HG02870 (cell line): ENCODE measurements at regions not wholly inside any gene's neighbourhood (a gene's known extent, or its start where the extent isn't known, plus 50 kb on each side); places are given as distances from the start of the nearest gene placed in this dataset.

Experiments used
- ATAC-seq: cut with Tn5 transposase; IDR thresholded peaks from one replicate; pipeline ENCODE4 v1.9.1; 2021; ENCODE audit warnings: mild to moderate bottlenecking, moderate library complexity; ENCODE audit not compliant: unreplicated experiment

- ATAC-seq: no peak
Measured at GRCh38 chr5:3365501-3366215, 230.0 kb upstream of the IRX1 start.

GRCh38 chr5:3364941-3365340 lies 230.7 kb upstream of the IRX1 start:
- no peak for ATAC-seq

GRCh38 chr5:3364433-3364832 lies 231.2 kb upstream of the IRX1 start:
- no peak for ATAC-seq

- ATAC-seq: no peak
Measured at GRCh38 chr5:3362606-3362910, 233.1 kb upstream of the IRX1 start.

GRCh38 chr5:3361811-3362605 lies 233.6 kb upstream of the IRX1 start:
- ATAC-seq: no peak

- ATAC-seq: no peak
Measured at GRCh38 chr5:3359642-3360041, 236.0 kb upstream of the IRX1 start.

GRCh38 chr5:3357291-3357690 lies 238.3 kb upstream of the IRX1 start:
- no peak for ATAC-seq

GRCh38 chr5:3356016-3356415 lies 239.6 kb upstream of the IRX1 start:
- ATAC-seq: no peak

GRCh38 chr5:3355126-3355525 lies 240.5 kb upstream of the IRX1 start:
- ATAC-seq: no peak

GRCh38 chr5:3354606-3355005 lies 241.0 kb upstream of the IRX1 start:
- no peak for ATAC-seq

- ATAC-seq: no peak
Measured at GRCh38 chr5:3353561-3353960, 242.1 kb upstream of the IRX1 start.

- ATAC-seq: no peak
Measured at GRCh38 chr5:3352711-3353110, 242.9 kb upstream of the IRX1 start.

- no peak for ATAC-seq
Measured at GRCh38 chr5:3351581-3352442, 243.8 kb upstream of the IRX1 start.

- ATAC-seq: no peak
Measured at GRCh38 chr5:3350781-3351180, 244.9 kb upstream of the IRX1 start.

- ATAC-seq: no peak
Measured at GRCh38 chr5:3349704-3350565, 245.7 kb upstream of the IRX1 start.

- no peak for ATAC-seq
Measured at GRCh38 chr5:3348576-3349535, 246.8 kb upstream of the IRX1 start.

- no peak for ATAC-seq
Measured at GRCh38 chr5:3347741-3348140, 247.9 kb upstream of the IRX1 start.

GRCh38 chr5:3346111-3346820 lies 249.4 kb upstream of the IRX1 start:
- no peak for ATAC-seq

- no peak for ATAC-seq
Measured at GRCh38 chr5:3345195-3345594, 250.4 kb upstream of the IRX1 start.
